ENCODE measurements at regions not wholly inside any gene's neighbourhood (a gene's known extent, or its start where the extent isn't known, plus 50 kb on each side); places are given as distances from the start of the nearest gene placed in this dataset.
A peak's percentile ranks its signal among the peaks of the same experiment; 100 is the strongest.

DNA sequence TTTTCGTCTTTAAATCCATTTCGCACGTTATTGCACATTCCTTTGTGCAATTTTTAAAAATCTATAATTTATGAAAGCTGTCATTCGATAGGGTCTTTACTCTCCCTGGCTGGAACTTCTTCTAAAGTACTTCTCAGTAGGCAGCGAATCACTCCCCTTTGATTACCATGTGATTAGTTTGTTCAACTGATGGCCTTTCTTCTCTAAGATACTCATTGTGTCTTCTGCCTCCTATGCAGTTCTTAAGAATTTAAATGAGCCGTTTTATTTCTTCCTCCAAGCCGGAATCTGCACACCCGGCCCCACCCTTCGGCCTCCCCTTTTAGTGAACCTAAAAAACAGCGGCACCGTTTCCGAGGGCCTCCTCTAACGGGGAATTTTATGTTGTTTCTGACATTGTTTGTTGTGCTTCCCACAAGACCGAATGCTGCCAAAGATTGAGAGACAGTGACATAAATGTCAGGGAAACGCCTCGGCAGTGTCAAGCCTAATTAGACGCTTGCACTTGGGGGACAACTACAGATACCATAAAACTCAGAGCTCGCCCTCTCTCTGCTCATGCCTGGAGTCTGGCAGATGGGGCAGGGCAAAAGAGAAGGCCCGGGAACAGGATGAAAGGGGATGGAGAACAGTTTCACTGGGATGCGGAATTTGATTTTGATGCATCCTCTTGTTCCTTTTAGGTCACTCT is 255.3 kb downstream of the BCL11A start:
- no peaks in the 10 kb centered on the region for H3K27me3 ChIP-seq (ENCODE audit: control insufficient read depth, insufficient read depth, low read length)
- H3K36me3 ChIP-seq (ENCODE audit: control insufficient read depth, insufficient read depth, low read length): no peaks in the 10 kb centered on the region
- DNase-seq (ENCODE audit: low read depth): no peak
- TF ChIP-seq, protein P1, sequence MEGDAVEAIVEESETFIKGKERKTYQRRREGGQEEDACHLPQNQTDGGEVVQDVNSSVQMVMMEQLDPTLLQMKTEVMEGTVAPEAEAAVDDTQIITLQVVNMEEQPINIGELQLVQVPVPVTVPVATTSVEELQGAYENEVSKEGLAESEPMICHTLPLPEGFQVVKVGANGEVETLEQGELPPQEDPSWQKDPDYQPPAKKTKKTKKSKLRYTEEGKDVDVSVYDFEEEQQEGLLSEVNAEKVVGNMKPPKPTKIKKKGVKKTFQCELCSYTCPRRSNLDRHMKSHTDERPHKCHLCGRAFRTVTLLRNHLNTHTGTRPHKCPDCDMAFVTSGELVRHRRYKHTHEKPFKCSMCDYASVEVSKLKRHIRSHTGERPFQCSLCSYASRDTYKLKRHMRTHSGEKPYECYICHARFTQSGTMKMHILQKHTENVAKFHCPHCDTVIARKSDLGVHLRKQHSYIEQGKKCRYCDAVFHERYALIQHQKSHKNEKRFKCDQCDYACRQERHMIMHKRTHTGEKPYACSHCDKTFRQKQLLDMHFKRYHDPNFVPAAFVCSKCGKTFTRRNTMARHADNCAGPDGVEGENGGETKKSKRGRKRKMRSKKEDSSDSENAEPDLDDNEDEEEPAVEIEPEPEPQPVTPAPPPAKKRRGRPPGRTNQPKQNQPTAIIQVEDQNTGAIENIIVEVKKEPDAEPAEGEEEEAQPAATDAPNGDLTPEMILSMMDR (IDR thresholded peaks at IDR 0.05; ENCODE audit: insufficient read depth, low read length, poor library complexity, severe bottlenecking): no peak
- no peak overlapping the region for H3K4me3 ChIP-seq (ENCODE audit: low read depth, low read length)

DNA sequence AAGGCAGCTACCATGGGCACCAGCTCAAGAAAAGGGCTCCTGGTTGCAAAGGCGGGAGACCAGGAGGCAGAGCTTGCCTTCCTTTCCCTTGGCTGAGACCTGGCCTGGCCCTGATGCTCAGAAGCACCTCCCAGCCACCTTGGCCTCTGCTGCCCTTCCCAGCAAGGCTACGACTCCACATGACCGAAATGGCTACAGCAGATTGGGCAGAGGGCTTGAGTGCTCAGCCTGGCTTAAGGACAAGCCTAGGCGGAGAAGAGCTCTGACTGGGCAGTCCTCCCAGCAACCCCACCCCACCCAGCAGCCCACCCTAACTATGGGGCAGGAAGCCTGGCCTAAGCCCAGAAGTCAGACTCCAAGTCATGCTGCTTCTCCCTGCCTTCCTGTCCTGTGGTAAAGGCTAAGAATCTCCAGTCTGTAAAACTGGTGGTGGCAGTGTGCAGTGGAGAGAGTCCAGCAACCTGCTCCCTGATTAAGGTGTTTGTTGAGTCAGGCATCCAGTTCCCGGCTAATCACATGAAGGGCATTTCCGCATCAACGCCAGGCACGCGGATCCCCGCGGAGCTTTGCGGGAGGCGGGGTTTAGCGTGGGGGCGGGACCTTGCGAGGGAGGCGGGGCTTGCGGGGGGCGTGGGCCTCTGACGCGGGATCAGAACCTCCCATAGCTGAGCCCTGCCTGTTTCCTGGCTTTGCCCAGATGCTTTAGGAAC is 256.0 kb downstream of the BCL11A start:
- Histone ChIP-seq H3K27me3 (ENCODE audit: control insufficient read depth, insufficient read depth, low read length) (no peaks in the 10 kb centered on the region), H3K36me3 (ENCODE audit: control insufficient read depth, insufficient read depth, low read length) (no peaks in the 10 kb centered on the region), H3K4me3 (ENCODE audit: low read depth, low read length) (no peak overlapping the region)
- DNase-seq (ENCODE audit: low read depth): no peak
- TF ChIP-seq, protein P1 (IDR thresholded peaks at IDR 0.05; ENCODE audit: insufficient read depth, low read length, poor library complexity, severe bottlenecking): no peak

DNA sequence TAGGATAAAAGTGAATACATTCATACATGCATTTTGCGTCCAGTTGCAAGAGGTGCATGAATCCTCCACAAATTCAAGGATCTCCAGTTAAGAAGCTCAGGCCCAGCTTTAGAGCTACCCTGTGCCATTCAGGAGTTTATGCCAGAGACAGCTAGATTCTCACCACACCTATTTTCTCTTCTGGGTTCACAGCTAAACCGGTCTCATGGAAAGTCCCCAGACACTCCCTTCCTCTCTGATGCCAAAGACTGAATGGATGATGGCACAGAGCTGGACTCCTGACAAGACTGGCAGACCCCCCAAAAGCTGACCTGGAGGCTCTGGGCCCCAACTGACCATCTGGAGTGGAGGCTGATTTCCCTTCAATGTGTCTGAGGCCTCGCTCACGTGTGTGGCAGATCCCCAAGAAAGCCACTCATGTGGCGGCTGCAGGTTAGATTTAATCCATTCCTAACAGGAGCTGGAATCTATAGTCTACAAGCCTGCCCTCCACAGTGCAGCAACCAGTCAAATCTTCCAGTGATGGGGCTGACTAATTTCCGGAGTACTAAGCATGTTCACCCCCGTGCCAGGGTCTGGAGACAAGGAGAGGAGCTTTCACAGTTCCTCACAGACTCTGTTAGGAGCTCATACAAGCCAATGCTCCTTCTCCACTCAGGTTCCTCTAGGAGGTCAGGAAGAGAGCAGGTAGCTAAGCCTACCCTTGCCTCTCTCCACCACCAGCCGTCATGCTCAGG is 257.1 kb downstream of the BCL11A start:
- TF ChIP-seq, protein P1 (IDR thresholded peaks at IDR 0.05; ENCODE audit: insufficient read depth, low read length, poor library complexity, severe bottlenecking): no peak
- Histone ChIP-seq H3K36me3 (ENCODE audit: control insufficient read depth, insufficient read depth, low read length) (no peaks in the 10 kb centered on the region), H3K27me3 (ENCODE audit: control insufficient read depth, insufficient read depth, low read length) (no peaks in the 10 kb centered on the region), H3K4me3 (ENCODE audit: low read depth, low read length) (no peak overlapping the region)
- DNase-seq (ENCODE audit: low read depth): no peak

DNA sequence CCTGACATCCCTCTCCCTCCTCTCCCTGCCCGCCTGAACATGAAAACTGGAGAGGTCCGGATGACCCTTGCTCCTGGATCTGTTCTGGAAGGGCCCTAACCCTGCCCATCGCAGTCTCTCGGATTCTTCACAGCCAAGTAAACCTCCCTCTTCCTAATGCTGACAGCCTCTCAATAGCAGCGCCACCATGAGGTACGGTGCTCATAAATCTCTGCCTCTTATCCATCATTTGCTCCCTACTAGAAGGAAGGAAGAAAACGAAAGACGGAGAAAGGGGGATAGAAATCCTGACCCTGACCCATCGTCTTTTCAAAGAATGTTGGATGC is 257.9 kb downstream of the BCL11A start:
- no peaks in the 10 kb centered on the region for H3K36me3 ChIP-seq (ENCODE audit: control insufficient read depth, insufficient read depth, low read length)
- TF ChIP-seq, protein P1 (IDR thresholded peaks at IDR 0.05; ENCODE audit: insufficient read depth, low read length, poor library complexity, severe bottlenecking): no peak
- DNase-seq (ENCODE audit: low read depth): no peak
- H3K27me3 ChIP-seq (ENCODE audit: control insufficient read depth, insufficient read depth, low read length): no peaks in the 10 kb centered on the region
- H3K4me3 ChIP-seq (ENCODE audit: low read depth, low read length): no peak overlapping the region

DNA sequence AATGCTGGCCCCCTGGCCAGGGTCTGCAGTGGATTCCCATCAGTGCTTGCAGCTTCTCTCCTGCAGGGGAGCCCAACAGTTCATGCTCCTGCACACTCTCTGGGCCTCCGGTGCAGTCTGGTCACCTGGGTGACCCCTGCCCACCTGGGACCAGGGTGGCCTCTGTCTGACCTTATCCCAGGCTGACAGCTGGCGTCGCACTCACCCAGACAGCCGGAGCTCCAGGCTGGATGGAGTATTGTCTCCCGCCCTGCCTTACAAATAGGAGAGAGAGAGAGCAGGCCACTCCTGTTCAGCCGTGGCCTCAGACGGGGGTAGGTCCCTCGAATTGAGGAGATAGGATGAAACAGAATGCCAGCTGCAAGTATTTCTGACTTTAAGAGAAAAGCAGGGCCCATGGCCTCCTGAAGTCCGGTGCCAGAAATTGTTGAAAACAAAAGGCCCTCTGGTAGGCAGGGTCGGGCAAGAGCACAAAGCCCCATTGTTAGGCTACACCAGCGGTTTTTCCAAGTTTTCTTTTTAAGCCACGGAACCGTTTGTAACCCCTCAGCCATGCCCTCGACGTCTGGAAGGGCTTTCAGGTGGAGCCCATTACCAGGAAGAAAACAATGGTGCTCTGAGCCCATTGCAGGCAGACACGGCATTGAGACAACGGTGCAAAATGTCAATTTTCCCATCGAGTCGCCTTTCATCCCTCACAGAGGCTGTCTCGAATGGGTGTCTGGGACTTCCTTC is 258.4 kb downstream of the BCL11A start:
- Histone ChIP-seq H3K4me3 (ENCODE audit: low read depth, low read length) (no peak overlapping the region), H3K36me3 (ENCODE audit: control insufficient read depth, insufficient read depth, low read length) (no peaks in the 10 kb centered on the region), H3K27me3 (ENCODE audit: control insufficient read depth, insufficient read depth, low read length) (no peaks in the 10 kb centered on the region)
- DNase-seq (ENCODE audit: low read depth): no peak
- TF ChIP-seq, protein P1 (IDR thresholded peaks at IDR 0.05; ENCODE audit: insufficient read depth, low read length, poor library complexity, severe bottlenecking): peak; percentile 1

All from kidney epithelial cell (primary cell).